ENCODE measurements at regions not wholly inside any gene's neighbourhood (a gene's known extent, or its start where the extent isn't known, plus 50 kb on each side); places are given as distances from the start of the nearest gene placed in this dataset.
"Not testable (repeated sequence)": the region's sequence is repeated elsewhere in the genome, so short reads cannot be mapped to it uniquely, and the experiment has no call there.

DNA sequence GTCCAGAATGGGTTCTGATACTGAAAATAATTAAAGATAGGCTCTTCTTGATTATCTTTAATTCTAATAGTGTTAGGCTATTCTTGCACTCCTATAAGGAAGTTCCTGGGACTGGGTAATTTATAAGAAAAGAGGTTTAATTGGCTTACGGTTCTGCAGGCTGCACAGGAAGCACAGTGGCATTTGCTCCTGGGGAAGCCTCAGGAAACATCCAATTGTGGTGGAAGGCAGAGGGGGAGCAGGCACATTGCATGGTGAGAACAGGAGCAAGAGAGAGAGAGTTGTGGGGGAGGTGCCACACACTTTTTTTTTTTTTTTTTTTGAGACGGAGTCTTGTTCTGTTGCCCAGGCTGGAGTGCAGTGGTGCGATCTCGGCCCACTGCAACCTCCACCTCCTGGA lies 540.3 kb downstream of the RFPL4B start:
- DNase-seq, result not testable (repeated sequence)

- no peak for DNase-seq
These were observed 552.4 kb downstream of the RFPL4B start for GRCh38 chr6:112899541-112899940.

- DNase-seq, result no peak
These were observed 556.2 kb downstream of the RFPL4B start for GRCh38 chr6:112903361-112903760.

DNA sequence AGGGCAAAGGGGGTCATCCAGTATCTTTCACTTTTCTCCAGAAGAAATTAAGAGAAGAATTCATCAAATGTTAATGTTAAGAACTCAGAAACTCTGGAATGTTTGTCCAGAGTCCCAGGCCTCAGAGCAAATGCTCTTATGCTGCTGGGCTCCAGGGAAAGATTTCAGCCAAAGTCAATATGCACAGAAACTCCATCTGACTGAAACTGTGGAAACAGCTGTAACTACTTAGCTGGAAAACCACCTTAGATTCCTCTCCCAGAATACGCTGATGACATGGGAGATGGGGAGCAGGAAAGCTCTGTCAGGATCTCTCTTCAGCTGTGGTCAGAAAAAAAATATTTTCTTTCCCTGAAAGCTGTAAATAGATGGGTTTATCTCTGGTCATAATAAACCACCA lies 559.6 kb downstream of the RFPL4B start:
- no peak for DNase-seq

GRCh38 chr6:112909781-112910180 lies 562.7 kb downstream of the RFPL4B start:
- no peak for DNase-seq

GRCh38 chr6:112910256-112910655 lies 563.1 kb downstream of the RFPL4B start:
- DNase-seq, result no peak

DNA sequence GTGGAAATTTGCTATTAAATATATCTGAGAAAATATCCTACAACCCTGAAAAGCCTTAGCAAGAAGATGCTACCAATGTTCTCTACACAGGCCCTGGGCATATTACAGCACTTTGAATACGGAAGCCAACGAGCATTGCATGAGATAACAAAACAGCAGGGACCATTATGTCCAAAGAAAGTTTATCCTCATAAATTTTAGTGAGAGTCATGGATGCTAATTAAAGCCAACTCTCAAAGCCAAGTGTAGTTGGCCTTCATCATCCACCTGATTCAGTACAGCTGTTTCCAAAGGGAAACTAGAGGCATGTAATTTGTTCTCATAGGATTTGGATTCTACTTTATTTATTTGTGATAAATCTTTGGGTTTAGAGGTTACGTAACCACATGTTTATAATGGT lies 564.8 kb downstream of the RFPL4B start:
- no peak for DNase-seq

GRCh38 chr6:112912416-112913101 lies 565.4 kb downstream of the RFPL4B start:
- no peak for DNase-seq

DNA sequence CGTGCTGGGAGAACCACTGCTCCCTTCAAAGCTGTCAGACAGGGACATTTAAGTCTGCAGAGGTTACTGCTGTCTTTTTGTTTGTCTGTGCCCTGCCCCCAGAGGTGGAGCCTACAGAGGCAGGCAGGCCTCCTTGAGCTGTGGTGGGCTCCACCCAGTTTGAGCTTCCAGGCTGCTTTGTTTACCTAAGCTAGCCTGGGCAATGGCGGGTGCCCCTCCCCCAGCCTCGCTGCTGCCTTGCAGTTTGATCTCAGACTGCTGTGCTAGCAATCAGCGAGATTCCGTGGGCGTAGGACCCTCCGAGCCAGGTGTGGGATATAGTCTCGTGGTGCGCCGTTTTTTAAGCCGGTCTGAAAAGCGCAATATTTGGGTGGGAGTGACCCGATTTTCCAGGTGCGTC lies 572.6 kb downstream of the RFPL4B start:
- DNase-seq, result not testable (repeated sequence)

DNA sequence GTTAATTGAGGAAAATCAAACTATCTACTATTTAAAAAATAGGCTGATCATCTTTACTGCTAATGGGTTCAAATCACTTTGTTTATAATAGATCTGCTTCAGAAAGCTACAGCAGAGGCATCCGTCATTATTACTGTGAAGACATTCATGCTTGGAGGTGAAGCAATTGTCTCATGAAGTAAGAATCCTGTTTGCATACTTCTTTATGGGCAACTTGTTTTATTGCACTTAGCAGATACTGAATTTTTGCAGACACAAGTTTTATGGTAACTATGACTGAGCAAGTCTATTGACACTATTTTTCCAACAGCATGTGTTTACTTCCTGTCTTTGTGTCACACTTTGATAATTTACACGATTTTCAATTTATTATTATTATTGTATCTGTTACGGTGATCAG lies 573.9 kb downstream of the RFPL4B start:
- DNase-seq, result no peak

GRCh38 chr6:112923940-112924587 lies 576.9 kb downstream of the RFPL4B start:
- no peak for DNase-seq

- DNase-seq, result no peak
These were observed 578.6 kb downstream of the RFPL4B start for GRCh38 chr6:112925702-112926101.

- no peak for DNase-seq
These were observed 580.7 kb downstream of the RFPL4B start for GRCh38 chr6:112927641-112928320.

GRCh38 chr6:112929641-112930040 lies 582.5 kb downstream of the RFPL4B start:
- DNase-seq, result no peak

DNA sequence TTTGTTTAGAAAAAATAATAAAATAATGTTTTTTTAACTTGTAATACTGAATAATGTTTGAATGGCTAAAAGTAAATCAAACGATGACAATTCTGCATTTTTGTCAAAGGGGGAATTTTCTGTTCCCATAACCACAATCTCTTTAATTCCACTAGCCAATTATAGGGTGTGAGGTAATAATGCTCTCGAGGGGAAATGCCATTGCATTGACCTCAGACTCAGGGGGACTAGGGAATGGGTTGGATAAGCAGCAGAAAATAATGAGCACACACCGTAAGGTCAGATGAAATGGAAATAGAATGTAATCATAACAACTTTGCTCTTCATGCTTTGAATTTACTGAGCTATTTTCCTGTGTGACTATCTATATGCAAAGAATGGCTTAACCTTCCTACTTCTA lies 584.7 kb downstream of the RFPL4B start:
- no peak for DNase-seq

GRCh38 chr6:112933947-112934346 lies 586.8 kb downstream of the RFPL4B start:
- no peak for DNase-seq

DNA sequence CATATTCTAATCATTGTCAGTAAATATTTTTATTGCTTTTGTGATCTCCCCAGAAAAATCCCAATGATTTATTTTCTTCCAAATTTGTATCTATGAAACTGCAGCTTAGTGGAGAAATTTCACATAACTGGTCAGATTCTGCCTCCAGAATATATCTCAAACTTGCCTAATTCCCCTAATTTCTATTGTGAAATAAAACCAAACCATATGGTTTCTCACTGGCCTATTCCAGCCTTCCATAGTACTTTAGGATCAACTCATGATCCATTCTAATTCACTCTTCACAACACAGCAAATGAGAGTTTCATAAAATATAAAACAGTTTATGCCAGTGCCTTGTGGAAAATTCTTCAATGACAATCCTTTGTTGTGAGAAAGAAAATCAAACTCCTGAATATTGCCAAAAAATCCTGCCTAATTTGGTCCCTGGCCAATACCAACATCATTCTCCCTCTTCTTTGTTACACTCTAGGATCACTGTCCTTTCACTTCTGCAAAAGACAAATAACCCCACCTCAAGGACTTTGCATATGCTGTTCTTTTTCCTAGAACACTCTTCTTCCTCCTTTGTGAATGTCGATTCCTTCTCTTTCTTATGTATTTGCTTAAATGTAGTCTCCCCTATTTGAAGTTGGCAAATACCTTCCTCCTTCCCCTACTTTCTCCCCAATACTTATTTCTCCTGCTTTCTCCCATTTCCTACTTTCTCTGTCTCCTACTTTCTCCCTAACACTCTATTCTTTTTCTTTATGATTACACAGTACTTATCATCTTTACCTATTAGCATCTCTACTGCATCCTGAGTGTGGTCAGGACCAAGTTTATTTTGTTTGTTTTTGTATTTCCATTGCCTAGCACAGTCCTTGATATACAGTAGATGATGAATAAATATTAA lies 587.5 kb downstream of the RFPL4B start:
- DNase-seq, result no peak

GRCh38 chr6:112935402-112936078 lies 588.4 kb downstream of the RFPL4B start:
- DNase-seq, result no peak

DNA sequence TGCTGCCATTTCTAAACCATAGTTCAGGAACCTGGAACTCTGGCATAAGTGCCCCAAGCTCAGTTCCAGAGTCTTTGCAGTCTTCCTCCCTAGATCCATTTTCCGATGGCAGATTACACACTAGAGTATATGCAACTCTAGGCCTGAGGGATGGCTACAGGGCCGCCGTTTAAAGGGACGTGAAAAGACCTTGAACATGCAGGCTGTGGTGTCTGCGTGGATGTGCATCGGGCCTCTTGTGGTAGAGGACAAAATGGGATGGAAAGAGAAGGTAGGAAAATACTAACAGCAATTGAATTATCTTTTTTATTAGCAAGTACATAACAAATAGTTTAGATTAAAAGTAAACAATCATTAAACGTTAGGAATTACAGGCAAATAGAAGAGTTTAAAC lies 588.9 kb downstream of the RFPL4B start:
- DNase-seq, result no peak

- DNase-seq, result no peak
These were observed 589.4 kb downstream of the RFPL4B start for GRCh38 chr6:112936504-112936903.

DNA sequence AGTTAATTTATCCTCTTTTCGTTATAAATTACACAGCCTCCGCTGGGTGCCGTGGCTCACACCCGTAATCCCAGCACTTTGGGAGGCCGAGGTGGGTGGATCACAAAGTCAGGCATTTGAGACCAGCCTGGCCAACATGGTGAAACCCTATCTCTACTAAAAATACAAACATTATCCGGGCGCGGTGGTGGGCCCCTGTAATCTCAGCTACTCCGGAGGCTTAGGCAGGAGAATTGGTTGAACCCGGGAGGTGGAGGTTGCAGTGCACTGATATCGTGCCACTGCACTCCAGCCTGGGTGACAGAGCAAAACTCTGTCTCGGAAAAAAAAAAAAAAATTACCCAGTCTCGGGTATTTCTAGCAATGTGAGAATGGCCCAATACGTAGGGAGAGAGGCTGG lies 590.6 kb downstream of the RFPL4B start:
- not testable (repeated sequence) for DNase-seq

GRCh38 chr6:112938650-112939049 lies 591.5 kb downstream of the RFPL4B start:
- DNase-seq, result no peak

DNA sequence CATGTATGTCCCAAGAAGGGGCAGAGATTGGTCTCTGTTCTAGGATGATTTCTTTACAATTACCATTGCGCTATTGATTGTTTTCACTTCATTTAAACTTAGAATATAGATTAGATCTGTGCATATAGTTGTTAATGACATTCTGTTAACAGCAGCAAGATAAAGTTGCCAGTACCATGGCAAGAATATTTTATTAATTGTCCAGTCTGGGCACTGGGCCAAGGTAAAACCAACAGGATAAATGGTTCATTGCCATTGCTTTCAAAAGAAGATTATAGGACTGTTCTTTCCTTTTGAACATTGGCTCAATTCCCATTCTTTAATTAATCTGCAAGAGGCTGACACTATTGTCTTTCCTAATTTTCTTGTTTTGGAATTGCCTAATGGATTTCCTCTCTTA lies 592.4 kb downstream of the RFPL4B start:
- no peak for DNase-seq
